HG02943 (cell line): ENCODE measurements at regions not wholly inside any gene's neighbourhood (a gene's known extent, or its start where the extent isn't known, plus 50 kb on each side); places are given as distances from the start of the nearest gene placed in this dataset.
"Not testable (repeated sequence)": the region's sequence is repeated elsewhere in the genome, so short reads cannot be mapped to it uniquely, and the experiment has no call there.

ENCODE experiments used
- ATAC-seq: cut with Tn5 transposase; IDR thresholded peaks from one replicate; pipeline ENCODE4 v1.9.1; 2021; ENCODE audit warnings: mild to moderate bottlenecking, low read depth, moderate library complexity; ENCODE audit not compliant: unreplicated experiment

GRCh38 chr1:199247891-199248290, 609.1 kb downstream of the PTPRC start:
- no peak for ATAC-seq

GRCh38 chr1:199254040-199254439, 615.2 kb downstream of the PTPRC start:
- ATAC-seq = not testable (repeated sequence)

- no peak for ATAC-seq
Observed at GRCh38 chr1:199261328-199261727, 622.5 kb downstream of the PTPRC start.

GRCh38 chr1:199264283-199264682, 625.4 kb downstream of the PTPRC start:
- ATAC-seq = no peak

GRCh38 chr1:199264911-199265310, 626.1 kb downstream of the PTPRC start:
- ATAC-seq = no peak

- ATAC-seq = no peak
Observed at GRCh38 chr1:199265319-199265718, 626.5 kb downstream of the PTPRC start.

GRCh38 chr1:199269241-199269640, 630.4 kb downstream of the PTPRC start:
- no peak for ATAC-seq

- no peak for ATAC-seq
Observed at GRCh38 chr1:199272139-199272544, 633.3 kb downstream of the PTPRC start.

GRCh38 chr1:199272628-199273086, 633.8 kb downstream of the PTPRC start:
- peak; percentile 69 for ATAC-seq

- no peak for ATAC-seq
Observed at GRCh38 chr1:199273837-199274379, 635.1 kb downstream of the PTPRC start.

GRCh38 chr1:199279067-199279466, 640.2 kb downstream of the PTPRC start:
- ATAC-seq = no peak

GRCh38 chr1:199279872-199280645, 641.2 kb downstream of the PTPRC start:
- ATAC-seq = no peak

GRCh38 chr1:199282751-199283305, 644.0 kb downstream of the PTPRC start:
- ATAC-seq = no peak

- ATAC-seq = no peak
Observed at GRCh38 chr1:199283794-199284193, 645.0 kb downstream of the PTPRC start.

- ATAC-seq = no peak
Observed at GRCh38 chr1:199287206-199287605, 648.4 kb downstream of the PTPRC start.

GRCh38 chr1:199287647-199288046, 648.8 kb downstream of the PTPRC start:
- ATAC-seq = no peak

- no peak for ATAC-seq
Observed at GRCh38 chr1:199290186-199290585, 651.3 kb downstream of the PTPRC start.

- no peak for ATAC-seq
Observed at GRCh38 chr1:199291022-199291740, 652.3 kb downstream of the PTPRC start.

GRCh38 chr1:199292896-199293295, 654.1 kb downstream of the PTPRC start:
- ATAC-seq = no peak

- no peak for ATAC-seq
Observed at GRCh38 chr1:199295107-199295506, 656.3 kb downstream of the PTPRC start.

GRCh38 chr1:199297174-199297573, 658.3 kb downstream of the PTPRC start:
- ATAC-seq = no peak
